Activated CD4-positive, alpha-beta T cell treated with anti-CD3 and anti-CD28 coated beads, Interleukin-2, amount 10 ng/mL, durations not matched to agents 24 days and 14 days (primary cell): ENCODE measurements at regions not wholly inside any gene's neighbourhood (a gene's known extent, or its start where the extent isn't known, plus 50 kb on each side); places are given as distances from the start of the nearest gene placed in this dataset.
"Not testable (repeated sequence)": the region's sequence is repeated elsewhere in the genome, so short reads cannot be mapped to it uniquely, and the experiment has no call there.

Experiments used
- DNase-seq: peaks from one replicate; pipeline ENCODE4 v3.0.0; 2022
- H3K27ac Mint-ChIP-seq: one replicate; pipeline ENCODE4 v1.8.0; 2022; ENCODE audit warnings: mild to moderate bottlenecking, mixed read lengths
- H3K27me3 Mint-ChIP-seq: one replicate; pipeline ENCODE4 v1.8.0; 2022; ENCODE audit warnings: mixed read lengths
- H3K36me3 Mint-ChIP-seq: one replicate; pipeline ENCODE4 v1.8.0; 2022; ENCODE audit warnings: low read depth, mild to moderate bottlenecking, mixed read lengths
- H3K4me1 Mint-ChIP-seq: one replicate; pipeline ENCODE4 v1.8.0; 2021; ENCODE audit warnings: mixed read lengths
- H3K4me3 Mint-ChIP-seq: one replicate; pipeline ENCODE4 v1.8.0; 2022; ENCODE audit warnings: mild to moderate bottlenecking, moderate library complexity, mixed read lengths
- H3K9me3 Mint-ChIP-seq: one replicate; pipeline ENCODE4 v1.8.0; 2021; ENCODE audit warnings: mixed read lengths
- intact Hi-C: fragments of 100-400 bp; cut with micrococcal nuclease; formaldehyde crosslinking; loops from one replicate; pipeline ENCODE4 v1.15.1; 2023

- Mint-ChIP-seq H3K4me1 (no peaks in the 10 kb centered on the region), H3K27ac (no peak overlapping the region), H3K27me3 (no peaks in the 10 kb centered on the region), H3K36me3 (no peaks in the 10 kb centered on the region), H3K9me3 (no peaks in the 10 kb centered on the region), H3K4me3 (no peak overlapping the region)
- DNase-seq: no peak
- intact Hi-C loops: no loop called here
These were observed 607.1 kb downstream of the ADCYAP1 start for GRCh38 chr18:1511619-1512311.

GRCh38 chr18:1513519-1513918 lies 608.8 kb downstream of the ADCYAP1 start:
- Mint-ChIP-seq H3K27me3 (no peaks in the 10 kb centered on the region), H3K4me3 (no peak overlapping the region), H3K27ac (no peak overlapping the region), H3K4me1 (no peaks in the 10 kb centered on the region), H3K9me3 (no peaks in the 10 kb centered on the region), H3K36me3 (no peaks in the 10 kb centered on the region)
- intact Hi-C loops: no loop called here
- DNase-seq: no peak

- DNase-seq, intact Hi-C loops: not testable (repeated sequence)
These were observed 617.0 kb downstream of the ADCYAP1 start for GRCh38 chr18:1521588-1522248.

GRCh38 chr18:1522249-1522615 lies 617.6 kb downstream of the ADCYAP1 start:
- intact Hi-C loops: no loop called here
- Mint-ChIP-seq H3K27ac (no peak overlapping the region), H3K4me1 (no peaks in the 10 kb centered on the region), H3K36me3 (no peaks in the 10 kb centered on the region), H3K9me3 (peaks cover 6% of the 10 kb centered on the region), H3K27me3 (no peaks in the 10 kb centered on the region), H3K4me3 (no peak overlapping the region)
- no peak for DNase-seq

More at GRCh38 chr18:1521588-1522248, 617.0 kb downstream of the ADCYAP1 start:
- not testable (repeated sequence) for H3K27me3 Mint-ChIP-seq, H3K4me3 Mint-ChIP-seq, H3K9me3 Mint-ChIP-seq, H3K36me3 Mint-ChIP-seq, H3K27ac Mint-ChIP-seq, H3K4me1 Mint-ChIP-seq

- no peak for DNase-seq
- Mint-ChIP-seq H3K27me3 (no peaks in the 10 kb centered on the region), H3K9me3 (peaks cover 8% of the 10 kb centered on the region), H3K36me3 (no peaks in the 10 kb centered on the region), H3K27ac (no peak overlapping the region), H3K4me3 (no peak overlapping the region), H3K4me1 (no peaks in the 10 kb centered on the region)
- intact Hi-C loops: no loop called here
These were observed 622.3 kb downstream of the ADCYAP1 start for GRCh38 chr18:1526991-1527390.

- H3K27ac Mint-ChIP-seq: no peak overlapping the region
- DNase-seq: no peak
- intact Hi-C loops: no loop called here
- H3K36me3 Mint-ChIP-seq: no peaks in the 10 kb centered on the region
- H3K4me3 Mint-ChIP-seq: no peak overlapping the region
- peaks cover 3% of the 10 kb centered on the region for H3K9me3 Mint-ChIP-seq
- H3K4me1 Mint-ChIP-seq: no peaks in the 10 kb centered on the region
- no peaks in the 10 kb centered on the region for H3K27me3 Mint-ChIP-seq
These were observed 623.1 kb downstream of the ADCYAP1 start for GRCh38 chr18:1527805-1528204.

- Mint-ChIP-seq H3K27ac (no peak overlapping the region), H3K36me3 (no peaks in the 10 kb centered on the region), H3K27me3 (no peaks in the 10 kb centered on the region), H3K4me1 (no peaks in the 10 kb centered on the region), H3K4me3 (no peak overlapping the region), H3K9me3 (peaks cover 3% of the 10 kb centered on the region)
- intact Hi-C loops: no loop called here
- DNase-seq: no peak
These were observed 623.8 kb downstream of the ADCYAP1 start for GRCh38 chr18:1528447-1528846.

GRCh38 chr18:1528964-1529509 lies 624.4 kb downstream of the ADCYAP1 start:
- H3K36me3 Mint-ChIP-seq: no peaks in the 10 kb centered on the region
- no peak overlapping the region for H3K4me3 Mint-ChIP-seq
- peaks cover 3% of the 10 kb centered on the region for H3K9me3 Mint-ChIP-seq
- intact Hi-C loops: no loop called here
- no peaks in the 10 kb centered on the region for H3K27me3 Mint-ChIP-seq
- no peaks in the 10 kb centered on the region for H3K4me1 Mint-ChIP-seq
- no peak overlapping the region for H3K27ac Mint-ChIP-seq
- no peak for DNase-seq

GRCh38 chr18:1530650-1531049 lies 626.0 kb downstream of the ADCYAP1 start:
- no peak for DNase-seq
- Mint-ChIP-seq H3K4me3 (no peak overlapping the region), H3K27me3 (no peaks in the 10 kb centered on the region), H3K36me3 (no peaks in the 10 kb centered on the region), H3K4me1 (no peaks in the 10 kb centered on the region), H3K9me3 (peaks cover 3% of the 10 kb centered on the region), H3K27ac (no peak overlapping the region)
- intact Hi-C loops: no loop called here

GRCh38 chr18:1539276-1539675 lies 634.6 kb downstream of the ADCYAP1 start:
- no peak overlapping the region for H3K4me3 Mint-ChIP-seq
- no peaks in the 10 kb centered on the region for H3K9me3 Mint-ChIP-seq
- H3K4me1 Mint-ChIP-seq: no peaks in the 10 kb centered on the region
- intact Hi-C loops: no loop called here
- H3K27me3 Mint-ChIP-seq: no peaks in the 10 kb centered on the region
- no peaks in the 10 kb centered on the region for H3K36me3 Mint-ChIP-seq
- no peak for DNase-seq
- no peak overlapping the region for H3K27ac Mint-ChIP-seq

- Mint-ChIP-seq H3K9me3 (no peaks in the 10 kb centered on the region), H3K4me3 (no peak overlapping the region), H3K27ac (no peak overlapping the region), H3K4me1 (no peaks in the 10 kb centered on the region), H3K36me3 (no peaks in the 10 kb centered on the region), H3K27me3 (no peaks in the 10 kb centered on the region)
- no peak for DNase-seq
- intact Hi-C loops: no loop called here
These were observed 636.8 kb downstream of the ADCYAP1 start for GRCh38 chr18:1541478-1541877.

GRCh38 chr18:1542230-1542774 lies 637.6 kb downstream of the ADCYAP1 start:
- no peaks in the 10 kb centered on the region for H3K27me3 Mint-ChIP-seq
- no peaks in the 10 kb centered on the region for H3K36me3 Mint-ChIP-seq
- no peak overlapping the region for H3K4me3 Mint-ChIP-seq
- DNase-seq: no peak
- H3K9me3 Mint-ChIP-seq: no peaks in the 10 kb centered on the region
- intact Hi-C loops: no loop called here
- H3K4me1 Mint-ChIP-seq: no peaks in the 10 kb centered on the region
- H3K27ac Mint-ChIP-seq: no peak overlapping the region

GRCh38 chr18:1544016-1544415 lies 639.3 kb downstream of the ADCYAP1 start:
- Mint-ChIP-seq H3K4me1 (no peaks in the 10 kb centered on the region), H3K27ac (no peak overlapping the region), H3K9me3 (no peaks in the 10 kb centered on the region), H3K36me3 (no peaks in the 10 kb centered on the region), H3K27me3 (no peaks in the 10 kb centered on the region), H3K4me3 (no peak overlapping the region)
- intact Hi-C loops: no loop called here
- no peak for DNase-seq

- H3K9me3 Mint-ChIP-seq, H3K27me3 Mint-ChIP-seq, H3K4me1 Mint-ChIP-seq, intact Hi-C loops, DNase-seq, H3K27ac Mint-ChIP-seq, H3K36me3 Mint-ChIP-seq, H3K4me3 Mint-ChIP-seq: not testable (repeated sequence)
These were observed 653.0 kb downstream of the ADCYAP1 start for GRCh38 chr18:1557711-1558110.
